Body of pancreas (tissue), 4 donors: ENCODE measurements at regions not wholly inside any gene's neighbourhood (a gene's known extent, or its start where the extent isn't known, plus 50 kb on each side); places are given as distances from the start of the nearest gene placed in this dataset.

ENCODE experiments used
- ATAC-seq: fragments of 150-250 bp; one replicate; pipeline ENCODE4 v1.9.1; 2016
- DNase-seq, 4 donors: peaks; one replicate each; pipeline ENCODE4 v3.0.0-alpha.2; 2019
- H3K27ac ChIP-seq, 4 donors: fragments of 200-600 bp; sonication (generic); 1 replicate in 3 of 4; 2 replicates in 1 of 4; pipeline versions ENCODE4 v1.5.1 to v1.6.1; 2016 to 2019; ENCODE audit warnings: mild to moderate bottlenecking in 1 of 4, mixed read lengths in 1 of 4, moderate library complexity in 1 of 4
- H3K27me3 ChIP-seq, 2 donors: fragments of 200-600 bp; sonication (generic); one replicate each; pipeline ENCODE4 v1.6.0; 2016; ENCODE audit warnings: mild to moderate bottlenecking in 1 of 2
- H3K36me3 ChIP-seq, 2 donors: fragments of 200-600 bp; sonication (generic); replicated peaks in 1 of 2; 2 replicates each; pipeline ENCODE4 v1.5.1; 2016; ENCODE audit warnings: low read depth in 2 of 2; ENCODE audit not compliant: insufficient read depth in 1 of 2
- H3K4me1 ChIP-seq: fragments of 200-600 bp; sonication (generic); one replicate; pipeline ENCODE4 v1.6.0; 2016
- H3K4me3 ChIP-seq, 2 donors: fragments of 200-600 bp; sonication (generic); 1 replicate in 1 of 2; 2 replicates in 1 of 2; pipeline ENCODE4 v1.5.1; 2016 to 2019
- H3K9me3 ChIP-seq, 3 donors: fragments of 200-600 bp; sonication (generic); 1 replicate in 2 of 3; 2 replicates in 1 of 3; pipeline ENCODE4 v1.5.1; 2016
- POLR2A ChIP-seq, 3 donors: fragments of 450-650 bp; IDR thresholded peaks; one replicate each; pipeline ENCODE4 v1.6.1; 2016; ENCODE audit warnings: antibody characterized with exemption in 3 of 3, mild to moderate bottlenecking in 2 of 3
- WGBS, 2 donors: methylation state at CpG; one replicate each; pipeline ENCODE4 v1.1.5; 2017; 5-methylcytosine and 5-hydroxymethylcytosine counted together
- intact Hi-C: fragments of 100-400 bp; cut with DNase I; formaldehyde crosslinking; loops from one replicate; pipeline ENCODE4 v1.15.1; 2023
- TF ChIP-seq, protein P1 (sequence below), 7 experiments: fragments of 450-650 bp in 4 of 7; fragments of 200-600 bp in 3 of 7; sonication (generic) in 3 of 7; IDR thresholded peaks; one replicate each; pipeline ENCODE4 v1.5.1; 2016 to 2019; ENCODE audit warnings: antibody characterized with exemption in 7 of 7

DNA sequence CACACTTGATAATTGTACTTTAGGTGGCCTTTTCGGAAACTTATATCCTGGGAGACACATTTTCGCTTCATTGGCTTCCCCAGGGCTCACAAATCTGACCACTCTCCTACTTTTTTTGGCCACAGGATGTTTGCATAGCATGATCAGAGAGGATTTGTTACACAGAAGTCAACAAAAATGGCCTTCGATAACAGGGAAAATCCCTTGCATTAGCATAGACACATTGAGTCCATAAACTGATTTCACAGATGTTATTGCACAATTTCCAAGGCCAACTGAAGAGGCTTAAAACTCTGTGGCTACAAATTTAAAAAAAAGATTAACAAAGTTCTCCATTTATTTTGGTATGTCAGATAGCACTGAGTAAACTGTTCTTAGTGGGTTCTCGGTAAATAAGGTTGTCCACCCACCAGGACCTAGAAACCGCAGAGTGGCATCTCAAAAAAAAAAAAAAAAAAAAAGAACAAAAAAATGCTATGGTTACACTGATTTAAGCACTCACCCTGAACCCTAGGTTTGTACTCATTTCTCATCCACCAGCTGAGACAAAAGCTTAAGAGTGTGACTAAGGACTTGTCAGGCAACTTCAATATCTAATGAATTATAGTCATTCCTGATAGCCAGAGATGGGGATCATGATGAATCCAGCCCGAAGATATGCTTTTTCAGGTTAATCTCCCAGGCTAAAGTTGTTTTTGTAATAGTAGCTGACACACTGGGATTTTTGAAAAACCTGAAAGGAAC is 188.9 kb upstream of the SYNPR start:
- Histone ChIP-seq H3K27me3 (no peaks in the 10 kb centered on the region), H3K9me3 (no peaks in the 10 kb centered on the region), H3K36me3 (no peaks in the 10 kb centered on the region), H3K27ac (peak overlapping the region in 1 of 4 donors; percentile 17), H3K4me3 (no peak overlapping the region), H3K4me1 (peaks cover 19% of the 10 kb centered on the region)
- intact Hi-C loops: no loop called here
- ATAC-seq (peak; percentile 21), DNase-seq (no peak)
- 29 to 33% methylated on average over 6 of the region's 6 CpGs for WGBS, 2 donors
- TF ChIP-seq, protein P1, sequence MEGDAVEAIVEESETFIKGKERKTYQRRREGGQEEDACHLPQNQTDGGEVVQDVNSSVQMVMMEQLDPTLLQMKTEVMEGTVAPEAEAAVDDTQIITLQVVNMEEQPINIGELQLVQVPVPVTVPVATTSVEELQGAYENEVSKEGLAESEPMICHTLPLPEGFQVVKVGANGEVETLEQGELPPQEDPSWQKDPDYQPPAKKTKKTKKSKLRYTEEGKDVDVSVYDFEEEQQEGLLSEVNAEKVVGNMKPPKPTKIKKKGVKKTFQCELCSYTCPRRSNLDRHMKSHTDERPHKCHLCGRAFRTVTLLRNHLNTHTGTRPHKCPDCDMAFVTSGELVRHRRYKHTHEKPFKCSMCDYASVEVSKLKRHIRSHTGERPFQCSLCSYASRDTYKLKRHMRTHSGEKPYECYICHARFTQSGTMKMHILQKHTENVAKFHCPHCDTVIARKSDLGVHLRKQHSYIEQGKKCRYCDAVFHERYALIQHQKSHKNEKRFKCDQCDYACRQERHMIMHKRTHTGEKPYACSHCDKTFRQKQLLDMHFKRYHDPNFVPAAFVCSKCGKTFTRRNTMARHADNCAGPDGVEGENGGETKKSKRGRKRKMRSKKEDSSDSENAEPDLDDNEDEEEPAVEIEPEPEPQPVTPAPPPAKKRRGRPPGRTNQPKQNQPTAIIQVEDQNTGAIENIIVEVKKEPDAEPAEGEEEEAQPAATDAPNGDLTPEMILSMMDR (IDR thresholded peaks at IDR 0.05): no peak
- TF ChIP-seq POLR2A (IDR thresholded peaks at IDR 0.05): no peak

DNA sequence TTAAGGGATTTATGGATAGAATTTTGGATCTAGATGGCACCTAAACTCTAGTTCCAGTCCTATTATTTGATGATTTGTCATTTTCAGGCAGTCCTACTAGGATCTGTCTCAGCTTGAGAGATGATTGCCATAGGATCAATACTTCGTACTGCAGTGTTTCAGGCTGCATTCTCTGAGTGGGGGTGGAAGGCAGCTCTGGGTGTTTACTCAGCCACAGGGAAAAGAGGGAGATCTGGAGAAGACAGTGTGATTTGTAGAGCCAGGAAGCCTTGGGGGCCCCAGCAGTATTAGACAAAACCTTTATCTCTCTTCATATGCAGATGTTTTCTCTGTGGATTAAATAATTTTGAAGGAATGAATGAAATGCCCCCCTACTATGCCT is 188.4 kb upstream of the SYNPR start:
- TF ChIP-seq, protein P1 (IDR thresholded peaks at IDR 0.05): no peak
- no peak for TF ChIP-seq POLR2A (IDR thresholded peaks at IDR 0.05)
- DNase-seq (no peak), ATAC-seq (peak; percentile 27)
- WGBS, 2 donors: 8 to 13% methylated on average over 1 of the region's 1 CpG
- H3K4me3 ChIP-seq: no peak overlapping the region
- H3K4me1 ChIP-seq: peaks cover 19% of the 10 kb centered on the region
- H3K9me3 ChIP-seq: no peaks in the 10 kb centered on the region
- no peaks in the 10 kb centered on the region for H3K36me3 ChIP-seq
- intact Hi-C loops: no loop called here
- no peaks in the 10 kb centered on the region for H3K27me3 ChIP-seq
- H3K27ac ChIP-seq: peak overlapping the region in 2 of 4 donors; percentile 17 to 41

DNA sequence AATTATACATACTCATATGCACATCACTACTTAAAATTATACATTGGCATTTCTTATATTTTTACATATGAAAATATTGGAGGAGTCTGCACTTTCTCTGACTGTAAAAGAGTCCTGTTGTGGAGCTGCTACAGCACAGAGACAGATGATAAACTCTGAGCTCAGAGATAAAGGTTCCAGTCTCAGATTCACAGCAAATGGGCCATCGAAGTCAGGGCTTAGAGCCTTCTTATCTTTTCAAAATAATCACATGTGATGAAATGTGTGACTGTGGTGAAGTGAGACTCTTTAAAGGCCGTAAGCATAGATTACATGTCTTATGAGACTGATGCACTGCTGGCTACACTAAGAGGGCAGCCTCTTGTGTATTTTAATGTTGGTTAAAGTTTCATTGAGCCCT is 187.5 kb upstream of the SYNPR start:
- no peak for ATAC-seq

DNA sequence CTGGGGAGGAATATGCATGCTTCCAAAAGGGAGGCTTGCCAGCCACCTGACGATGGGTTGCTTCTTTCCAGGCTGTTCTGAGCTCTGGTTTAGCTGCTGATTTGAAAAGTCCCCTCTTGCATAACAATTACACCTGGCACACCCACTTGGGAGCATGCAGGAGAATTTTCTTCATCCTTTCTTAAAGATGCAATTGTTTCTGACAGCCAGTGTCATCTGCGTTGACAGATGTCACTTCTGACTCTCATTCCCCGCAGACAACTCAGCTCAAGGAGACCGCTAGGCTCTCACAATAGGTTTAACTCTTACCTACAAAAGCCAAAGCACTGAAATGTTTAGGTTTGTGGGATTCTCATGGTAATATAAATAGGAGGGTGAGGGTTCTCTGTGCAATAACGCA is 185.6 kb upstream of the SYNPR start:
- 54 to 73% methylated on average over 5 of the region's 5 CpGs for WGBS, 2 donors
- Histone ChIP-seq H3K27me3 (no peaks in the 10 kb centered on the region), H3K36me3 (no peaks in the 10 kb centered on the region), H3K9me3 (no peaks in the 10 kb centered on the region), H3K27ac (no peak overlapping the region), H3K4me3 (no peak overlapping the region), H3K4me1 (peaks cover 19% of the 10 kb centered on the region)
- DNase-seq (no peak), ATAC-seq (no peak)
- intact Hi-C loops: no loop called here
- TF ChIP-seq, protein P1 (IDR thresholded peaks at IDR 0.05): no peak
- no peak for TF ChIP-seq POLR2A (IDR thresholded peaks at IDR 0.05)

More for the DNA sequence above, 187.5 kb upstream of the SYNPR start:
- TF ChIP-seq POLR2A (IDR thresholded peaks at IDR 0.05): no peak
- TF ChIP-seq, protein P1 (IDR thresholded peaks at IDR 0.05): no peak
- Histone ChIP-seq H3K27me3 (no peaks in the 10 kb centered on the region), H3K4me1 (peaks cover 19% of the 10 kb centered on the region), H3K4me3 (no peak overlapping the region), H3K36me3 (no peaks in the 10 kb centered on the region), H3K9me3 (no peaks in the 10 kb centered on the region), H3K27ac (no peak overlapping the region)
- WGBS, 2 donors: 29 to 30% methylated on average over 2 of the region's 2 CpGs
- DNase-seq: no peak
- intact Hi-C loops: no loop called here
